Pancreas (tissue), 10 donors: ENCODE measurements at regions not wholly inside any gene's neighbourhood (a gene's known extent, or its start where the extent isn't known, plus 50 kb on each side); places are given as distances from the start of the nearest gene placed in this dataset.

Experiments used
- ATAC-seq, 4 donors: fragments of 200-7000 bp; cut with Tn5 transposase; one replicate each; pipeline versions ENCODE4 v1.8.0 to v1.9.1; 2020; ENCODE audit warnings: mild to moderate bottlenecking in 4 of 4, moderate library complexity in 4 of 4
- DNase-seq, 6 donors: peaks; one replicate each; pipeline ENCODE4 v3.0.0-alpha.2; 2020
- FAIRE-seq: peaks from 2 replicates; lab custom pipeline; 2012; peaks lifted over from hg19 to GRCh38; lab: Jason Lieb, UNC
- H3K27ac ChIP-seq, 4 donors: fragments of 200-600 bp; sonication (generic); 1 replicate in 3 of 4; 2 replicates in 1 of 4; pipeline versions ENCODE4 v1.5.0 to v1.8.0; 2020
- H3K27me3 ChIP-seq, 4 donors: fragments of 200-600 bp; one replicate each; pipeline ENCODE4 v1.8.0; 2021
- H3K36me3 ChIP-seq, 3 donors: fragments of 200-600 bp; sonication (generic) in 1 of 3; one replicate each; pipeline versions ENCODE4 v1.5.0 to v1.8.0; 2020 to 2021
- H3K4me1 ChIP-seq, 3 donors: fragments of 200-600 bp; one replicate each; pipeline ENCODE4 v1.8.0; 2021
- H3K4me3 ChIP-seq, 4 donors: fragments of 200-600 bp; sonication (generic) in 2 of 4; one replicate each; pipeline versions ENCODE4 v1.5.0 to v1.8.0; 2020 to 2021
- H3K9me3 ChIP-seq, 4 donors: fragments of 200-600 bp; one replicate each; pipeline ENCODE4 v1.8.0; 2021
- WGBS, 2 donors: extraction: QIAGEN DNeasy Blood & Tissue Kit; methylation state at CpG; one replicate each; pipeline ENCODE4 v1.1.7; 2013; 5-methylcytosine and 5-hydroxymethylcytosine counted together
- intact Hi-C, 3 donors: fragments of 100-400 bp; cut with DNase I; formaldehyde crosslinking; loops; one replicate each; pipeline versions ENCODE4 v1.11.1 to v1.14.2; 2022
- TF ChIP-seq, protein P1 (sequence below), 4 donors: fragments of 200-600 bp; sonication (generic) in 3 of 4; IDR thresholded peaks; one replicate each; pipeline versions ENCODE4 v1.5.0 to v1.8.0; 2021; ENCODE audit warnings: antibody characterized with exemption in 4 of 4
- donor health status: healthy with polysubstance abuse.
- donor health status: DM: no; HTN: no; CAD: no; lungs with moderate emphysema.
- donor health status: DM: no; HTN: no; CAD: no.
- donor health status: control.
- donor health status: control.
- donor health status: Bipolar disorder and iron deficiency.
- donor health status: DM: yes; HTN: yes; CAD: no.
- donor health status: DM: no; HTN: no; CAD: no.
- donor health status: DM: no; HTN: no; CAD: no.
- donor health status: DM: yes; HTN: yes; CAD: no.

DNA sequence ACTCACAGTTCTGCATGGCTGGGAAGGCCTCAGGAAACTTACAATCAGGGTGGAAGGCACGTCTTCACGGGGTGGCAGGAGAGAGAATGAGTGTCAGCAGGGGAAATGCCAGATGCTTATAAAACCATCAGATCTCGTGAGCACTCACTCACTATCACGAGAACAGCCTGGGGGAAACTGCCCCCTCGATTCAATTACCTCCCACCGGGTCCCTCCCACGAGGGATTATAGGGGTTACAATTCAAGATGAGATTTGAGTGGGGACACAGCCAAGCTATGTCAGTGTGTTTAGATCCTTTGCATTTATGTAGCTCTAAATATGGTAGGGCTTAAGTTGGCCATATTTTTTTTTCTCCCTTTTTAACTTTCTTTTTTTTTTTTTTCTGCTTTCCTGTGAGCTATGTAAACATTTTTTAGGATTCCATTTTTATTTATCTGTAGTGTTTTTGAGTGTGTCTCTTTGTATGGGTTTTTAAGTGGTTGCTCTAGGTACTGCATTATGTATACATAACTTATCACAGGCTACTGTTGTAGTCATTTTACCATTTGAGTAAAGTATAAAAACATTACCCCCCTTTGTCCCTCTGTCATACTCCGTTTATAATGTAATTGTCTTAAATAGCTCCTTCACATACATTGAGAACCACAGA, 79.0 kb downstream of the ADRA2C start:
- TF ChIP-seq, protein P1, sequence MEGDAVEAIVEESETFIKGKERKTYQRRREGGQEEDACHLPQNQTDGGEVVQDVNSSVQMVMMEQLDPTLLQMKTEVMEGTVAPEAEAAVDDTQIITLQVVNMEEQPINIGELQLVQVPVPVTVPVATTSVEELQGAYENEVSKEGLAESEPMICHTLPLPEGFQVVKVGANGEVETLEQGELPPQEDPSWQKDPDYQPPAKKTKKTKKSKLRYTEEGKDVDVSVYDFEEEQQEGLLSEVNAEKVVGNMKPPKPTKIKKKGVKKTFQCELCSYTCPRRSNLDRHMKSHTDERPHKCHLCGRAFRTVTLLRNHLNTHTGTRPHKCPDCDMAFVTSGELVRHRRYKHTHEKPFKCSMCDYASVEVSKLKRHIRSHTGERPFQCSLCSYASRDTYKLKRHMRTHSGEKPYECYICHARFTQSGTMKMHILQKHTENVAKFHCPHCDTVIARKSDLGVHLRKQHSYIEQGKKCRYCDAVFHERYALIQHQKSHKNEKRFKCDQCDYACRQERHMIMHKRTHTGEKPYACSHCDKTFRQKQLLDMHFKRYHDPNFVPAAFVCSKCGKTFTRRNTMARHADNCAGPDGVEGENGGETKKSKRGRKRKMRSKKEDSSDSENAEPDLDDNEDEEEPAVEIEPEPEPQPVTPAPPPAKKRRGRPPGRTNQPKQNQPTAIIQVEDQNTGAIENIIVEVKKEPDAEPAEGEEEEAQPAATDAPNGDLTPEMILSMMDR (IDR thresholded peaks at IDR 0.05) = peak in 1 of 4 donors; percentile 10
- intact Hi-C loops = no loop called here
- Histone ChIP-seq H3K36me3 (no peaks in the 10 kb centered on the region), H3K27me3 (no peaks in the 10 kb centered on the region), H3K27ac (no peak overlapping the region), H3K4me3 (no peak overlapping the region), H3K9me3 (no peaks in the 10 kb centered on the region), H3K4me1 (no peaks in the 10 kb centered on the region)
- DNase-seq = no peak
- no peak for FAIRE-seq
- ATAC-seq = no peak
- WGBS, 2 donors = 40 to 43% methylated on average over 8 of the region's 8 CpGs

DNA sequence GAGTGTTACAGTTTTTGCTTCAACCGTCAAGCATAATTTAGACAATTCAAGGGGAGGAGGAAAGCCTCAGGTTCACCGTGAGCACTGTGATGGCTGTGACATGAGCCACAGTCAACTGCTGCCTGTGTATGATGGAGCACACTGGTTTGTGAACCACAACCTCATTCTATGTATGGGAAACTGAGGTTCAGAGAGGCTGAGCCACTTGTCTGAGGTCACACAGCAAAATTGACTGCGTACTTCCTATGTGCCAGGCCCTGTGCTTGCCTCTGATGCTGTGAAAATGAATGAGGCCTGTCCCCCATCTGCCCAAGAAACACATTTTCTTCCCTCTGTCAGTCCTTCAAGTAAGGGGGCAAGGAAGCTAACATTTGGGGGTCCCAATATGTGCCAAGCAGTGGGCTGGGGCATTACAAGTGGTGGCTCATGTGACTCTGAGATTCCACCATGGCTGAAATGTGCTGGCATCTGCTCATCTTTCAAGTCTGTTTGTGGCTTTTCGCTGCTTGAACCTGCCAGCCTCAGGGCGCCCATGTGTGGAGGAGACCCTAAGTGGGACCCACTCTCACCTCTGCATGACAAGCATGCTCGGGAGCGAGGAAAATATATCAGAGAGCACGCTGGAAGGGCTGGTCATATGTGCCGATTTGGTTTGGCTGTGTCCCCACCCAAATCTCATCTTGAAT, 79.7 kb downstream of the ADRA2C start:
- H3K4me3 ChIP-seq = no peak overlapping the region
- TF ChIP-seq, protein P1 (IDR thresholded peaks at IDR 0.05) = no peak
- H3K4me1 ChIP-seq = no peaks in the 10 kb centered on the region
- H3K9me3 ChIP-seq = no peaks in the 10 kb centered on the region
- ATAC-seq = no peak
- no peak for FAIRE-seq
- no peak for DNase-seq
- H3K27ac ChIP-seq = no peak overlapping the region
- H3K27me3 ChIP-seq = no peaks in the 10 kb centered on the region
- H3K36me3 ChIP-seq = no peaks in the 10 kb centered on the region
- intact Hi-C loops = no loop called here
- 78 to 89% methylated on average over 9 of the region's 9 CpGs for WGBS, 2 donors

DNA sequence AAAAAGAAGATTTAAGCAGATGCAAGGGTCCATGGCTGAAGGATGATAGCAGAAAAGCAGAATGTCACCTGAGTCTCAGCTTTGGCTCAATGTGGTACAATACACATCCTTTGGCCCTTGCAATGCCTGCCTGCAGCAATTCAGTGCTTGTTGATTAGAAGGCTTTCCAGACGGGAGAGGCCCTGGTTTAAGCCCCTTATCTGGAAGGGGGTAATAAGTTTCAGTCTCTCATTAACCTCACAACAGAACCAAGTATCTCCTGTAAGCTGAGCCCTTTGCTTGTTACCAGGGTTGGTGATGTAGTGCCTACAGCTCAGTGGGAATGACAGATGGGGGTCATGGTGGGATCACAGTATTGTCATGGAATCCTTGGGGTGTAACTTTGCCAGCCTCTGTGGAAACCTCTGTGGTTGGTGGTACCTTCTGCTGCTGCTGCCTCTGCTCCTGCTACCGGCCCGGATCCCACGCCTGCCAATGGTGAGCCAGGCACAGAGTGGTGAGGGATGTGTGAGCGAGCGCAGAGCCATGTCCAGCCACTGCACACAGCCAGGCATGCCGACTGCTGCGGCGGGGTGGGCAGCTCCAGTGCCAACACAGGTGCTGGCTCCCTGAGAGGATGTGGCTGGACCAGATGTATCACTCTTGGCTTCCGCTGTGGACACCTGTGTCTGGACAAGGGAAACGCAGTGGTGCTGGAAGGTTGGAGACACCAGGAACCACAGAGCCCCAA, 81.2 kb downstream of the ADRA2C start:
- 82 to 85% methylated on average over 11 of the region's 11 CpGs for WGBS, 2 donors
- Histone ChIP-seq H3K9me3 (no peaks in the 10 kb centered on the region), H3K36me3 (no peaks in the 10 kb centered on the region), H3K4me3 (no peak overlapping the region), H3K4me1 (no peaks in the 10 kb centered on the region), H3K27me3 (no peaks in the 10 kb centered on the region), H3K27ac (no peak overlapping the region)
- peak in 1 of 6 donors; percentile 35 for DNase-seq
- no peak for FAIRE-seq
- intact Hi-C loops = no loop called here
- TF ChIP-seq, protein P1 (IDR thresholded peaks at IDR 0.05) = no peak
- ATAC-seq = no peak

DNA sequence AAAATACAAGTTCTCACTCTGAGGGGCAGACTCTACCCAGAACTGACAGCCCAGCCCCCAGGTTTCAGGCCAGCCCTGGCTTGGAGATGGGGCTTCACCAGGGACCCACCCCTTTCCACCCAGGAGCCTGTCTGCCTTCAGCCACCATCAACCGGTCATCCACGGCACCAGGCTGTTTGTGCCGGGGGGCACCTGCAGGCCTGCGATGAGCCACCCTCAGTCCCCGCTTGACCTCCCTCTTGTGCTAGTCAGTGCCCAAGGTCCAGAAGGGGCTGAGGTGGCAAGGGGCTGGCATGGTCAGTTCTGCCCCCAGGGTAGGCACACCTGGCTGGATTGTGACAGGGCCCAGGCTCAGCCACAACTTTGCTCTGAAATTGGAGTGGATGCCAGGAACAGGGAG, 82.1 kb downstream of the ADRA2C start:
- WGBS, 2 donors = 95 to 96% methylated on average over 5 of the region's 5 CpGs
- intact Hi-C loops = no loop called here
- Histone ChIP-seq H3K27ac (no peak overlapping the region), H3K4me1 (no peaks in the 10 kb centered on the region), H3K27me3 (no peaks in the 10 kb centered on the region), H3K36me3 (no peaks in the 10 kb centered on the region), H3K9me3 (no peaks in the 10 kb centered on the region), H3K4me3 (no peak overlapping the region)
- TF ChIP-seq, protein P1 (IDR thresholded peaks at IDR 0.05) = no peak
- no peak for ATAC-seq
- FAIRE-seq = no peak
- DNase-seq = peak in 1 of 6 donors; percentile 36
